HL-60 (cell line): ENCODE measurements at regions not wholly inside any gene's neighbourhood (a gene's known extent, or its start where the extent isn't known, plus 50 kb on each side); places are given as distances from the start of the nearest gene placed in this dataset.

Source experiments
- DNase-seq, 2 experiments: peaks; one replicate each; pipeline ENCODE4 v3.0.0-alpha.2; 2010 to 2020; ENCODE audit warnings: low read depth in 1 of 2, low spot score in 1 of 2
- H3K27ac ChIP-seq: fragments of 250-450 bp; sonication (Bioruptor Pico); replicated peaks from 2 replicates; pipeline ENCODE4 v1.5.1; 2020; ENCODE audit warnings: mild to moderate bottlenecking, moderate library complexity
- H3K27me3 ChIP-seq: fragments of 250-450 bp; sonication (Bioruptor Pico); 2 replicates; pipeline ENCODE4 v1.5.1; 2021; ENCODE audit warnings: mild to moderate bottlenecking, moderate library complexity; ENCODE audit not compliant: insufficient read depth, poor library complexity, severe bottlenecking
- H3K4me3 ChIP-seq: replicated peaks from 2 replicates; pipeline ENCODE4 v1.5.1; 2011; ENCODE audit warnings: mild to moderate bottlenecking, control low read depth, low read length; ENCODE audit not compliant: insufficient read depth
- CTCF ChIP-seq: IDR thresholded peaks from one replicate; pipeline ENCODE4 v1.5.1; 2011; ENCODE audit warnings: low read length, control low read depth, inconsistent platforms; ENCODE audit not compliant: insufficient read depth
- GABPA ChIP-seq: IDR thresholded peaks from 2 replicates; pipeline ENCODE4 v1.6.1; 2012; ENCODE audit warnings: low read depth
- POLR2AphosphoS5 ChIP-seq: IDR thresholded peaks from 2 replicates; pipeline ENCODE4 v1.6.1; 2012; ENCODE audit warnings: low read depth
- SPI1 ChIP-seq: IDR thresholded peaks from 2 replicates; pipeline ENCODE4 v1.6.1; 2012; ENCODE audit warnings: low read depth, mild to moderate bottlenecking, borderline replicate concordance
- TF ChIP-seq, protein P1 (sequence below): IDR thresholded peaks from 2 replicates; pipeline ENCODE4 v1.6.1; 2012; ENCODE audit warnings: low read depth; ENCODE audit not compliant: insufficient replicate concordance

GRCh38 chr2:2662037-2662846 lies 331.2 kb upstream of the MYT1L start:
- no peak for DNase-seq
- H3K27me3 ChIP-seq, result no peaks in the 10 kb centered on the region
- TF ChIP-seq CTCF, result no peak
- no peak for TF ChIP-seq SPI1
- no peak for TF ChIP-seq GABPA
- no peak for TF ChIP-seq POLR2AphosphoS5
- TF ChIP-seq, protein P1, sequence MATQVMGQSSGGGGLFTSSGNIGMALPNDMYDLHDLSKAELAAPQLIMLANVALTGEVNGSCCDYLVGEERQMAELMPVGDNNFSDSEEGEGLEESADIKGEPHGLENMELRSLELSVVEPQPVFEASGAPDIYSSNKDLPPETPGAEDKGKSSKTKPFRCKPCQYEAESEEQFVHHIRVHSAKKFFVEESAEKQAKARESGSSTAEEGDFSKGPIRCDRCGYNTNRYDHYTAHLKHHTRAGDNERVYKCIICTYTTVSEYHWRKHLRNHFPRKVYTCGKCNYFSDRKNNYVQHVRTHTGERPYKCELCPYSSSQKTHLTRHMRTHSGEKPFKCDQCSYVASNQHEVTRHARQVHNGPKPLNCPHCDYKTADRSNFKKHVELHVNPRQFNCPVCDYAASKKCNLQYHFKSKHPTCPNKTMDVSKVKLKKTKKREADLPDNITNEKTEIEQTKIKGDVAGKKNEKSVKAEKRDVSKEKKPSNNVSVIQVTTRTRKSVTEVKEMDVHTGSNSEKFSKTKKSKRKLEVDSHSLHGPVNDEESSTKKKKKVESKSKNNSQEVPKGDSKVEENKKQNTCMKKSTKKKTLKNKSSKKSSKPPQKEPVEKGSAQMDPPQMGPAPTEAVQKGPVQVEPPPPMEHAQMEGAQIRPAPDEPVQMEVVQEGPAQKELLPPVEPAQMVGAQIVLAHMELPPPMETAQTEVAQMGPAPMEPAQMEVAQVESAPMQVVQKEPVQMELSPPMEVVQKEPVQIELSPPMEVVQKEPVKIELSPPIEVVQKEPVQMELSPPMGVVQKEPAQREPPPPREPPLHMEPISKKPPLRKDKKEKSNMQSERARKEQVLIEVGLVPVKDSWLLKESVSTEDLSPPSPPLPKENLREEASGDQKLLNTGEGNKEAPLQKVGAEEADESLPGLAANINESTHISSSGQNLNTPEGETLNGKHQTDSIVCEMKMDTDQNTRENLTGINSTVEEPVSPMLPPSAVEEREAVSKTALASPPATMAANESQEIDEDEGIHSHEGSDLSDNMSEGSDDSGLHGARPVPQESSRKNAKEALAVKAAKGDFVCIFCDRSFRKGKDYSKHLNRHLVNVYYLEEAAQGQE, result no peak
- no peak overlapping the region for H3K4me3 ChIP-seq
- no peak overlapping the region for H3K27ac ChIP-seq

GRCh38 chr2:2660789-2661355 lies 329.8 kb upstream of the MYT1L start:
- Histone ChIP-seq H3K4me3 (no peak overlapping the region), H3K27ac (no peak overlapping the region), H3K27me3 (no peaks in the 10 kb centered on the region)
- TF ChIP-seq CTCF (no peak), GABPA (no peak), POLR2AphosphoS5 (no peak)
- TF ChIP-seq, protein P1, result no peak
- no peak for DNase-seq

GRCh38 chr2:2657121-2657962 lies 326.3 kb upstream of the MYT1L start:
- H3K27me3 ChIP-seq, result no peaks in the 10 kb centered on the region
- DNase-seq, result no peak
- no peak overlapping the region for H3K27ac ChIP-seq
- H3K4me3 ChIP-seq, result no peak overlapping the region
- TF ChIP-seq GABPA (no peak), POLR2AphosphoS5 (no peak), CTCF (no peak), SPI1 (no peak)
- TF ChIP-seq, protein P1, result no peak
